Esophagus muscularis mucosa (tissue), 4 donors: ENCODE measurements at regions not wholly inside any gene's neighbourhood (a gene's known extent, or its start where the extent isn't known, plus 50 kb on each side); places are given as distances from the start of the nearest gene placed in this dataset.

Experiments used
- DNase-seq: peaks from one replicate; pipeline ENCODE4 v3.0.0-alpha.2; 2017; ENCODE audit errors: extremely low spot score
- H3K27ac ChIP-seq, 4 donors: fragments of 200-600 bp; sonication (generic); replicated peaks in 1 of 4; 1 replicate in 3 of 4; 2 replicates in 1 of 4; pipeline ENCODE4 v1.5.1; 2016 to 2019; ENCODE audit warnings: mild to moderate bottlenecking in 1 of 4
- H3K27me3 ChIP-seq, 4 donors: fragments of 200-600 bp; sonication (generic); one replicate each; pipeline versions ENCODE4 v1.5.1 to v1.6.0; 2016 to 2019
- H3K36me3 ChIP-seq, 4 donors: fragments of 200-600 bp; sonication (generic); one replicate each; pipeline ENCODE4 v1.5.1; 2016 to 2019
- H3K4me1 ChIP-seq, 4 donors: fragments of 200-600 bp; sonication (generic); one replicate each; pipeline ENCODE4 v1.5.1; 2016 to 2019
- H3K4me3 ChIP-seq, 4 donors: fragments of 200-600 bp; sonication (generic); 1 replicate in 2 of 4; 2 replicates in 2 of 4; pipeline ENCODE4 v1.5.1; 2016 to 2019; ENCODE audit warnings: mild to moderate bottlenecking in 4 of 4, moderate library complexity in 1 of 4
- H3K9me3 ChIP-seq, 4 donors: fragments of 200-600 bp; sonication (generic); 1 replicate in 3 of 4; 2 replicates in 1 of 4; pipeline ENCODE4 v1.5.1; 2016 to 2019
- EP300 ChIP-seq: sonication (generic); formaldehyde crosslinking; IDR thresholded peaks from one replicate; pipeline ENCODE4 v1.6.1; 2017; ENCODE audit warnings: antibody characterized with exemption
- POLR2A ChIP-seq: fragments of 450-650 bp; IDR thresholded peaks from one replicate; pipeline ENCODE4 v1.6.1; 2017; ENCODE audit warnings: antibody characterized with exemption, moderate library complexity, mild to moderate bottlenecking, low read depth
- POLR2AphosphoS5 ChIP-seq, 2 donors: sonication (generic); formaldehyde crosslinking; IDR thresholded peaks; one replicate each; pipeline ENCODE4 v1.6.1; 2017; ENCODE audit warnings: antibody characterized with exemption in 2 of 2
- WGBS: methylation state at CpG from one replicate; pipeline ENCODE4 v1.1.5; 2018; 5-methylcytosine and 5-hydroxymethylcytosine counted together
- intact Hi-C: fragments of 100-400 bp; cut with DNase I; formaldehyde crosslinking; loops from one replicate; pipeline ENCODE4 v1.15.1; 2023
- TF ChIP-seq, protein P1 (sequence below), 3 experiments: fragments of 200-600 bp in 2 of 3; fragments of 450-650 bp in 1 of 3; sonication (generic) in 2 of 3; IDR thresholded peaks; one replicate each; pipeline ENCODE4 v1.5.1; 2017 to 2019; ENCODE audit warnings: antibody characterized with exemption in 3 of 3, mild to moderate bottlenecking in 2 of 3, moderate library complexity in 1 of 3

DNA sequence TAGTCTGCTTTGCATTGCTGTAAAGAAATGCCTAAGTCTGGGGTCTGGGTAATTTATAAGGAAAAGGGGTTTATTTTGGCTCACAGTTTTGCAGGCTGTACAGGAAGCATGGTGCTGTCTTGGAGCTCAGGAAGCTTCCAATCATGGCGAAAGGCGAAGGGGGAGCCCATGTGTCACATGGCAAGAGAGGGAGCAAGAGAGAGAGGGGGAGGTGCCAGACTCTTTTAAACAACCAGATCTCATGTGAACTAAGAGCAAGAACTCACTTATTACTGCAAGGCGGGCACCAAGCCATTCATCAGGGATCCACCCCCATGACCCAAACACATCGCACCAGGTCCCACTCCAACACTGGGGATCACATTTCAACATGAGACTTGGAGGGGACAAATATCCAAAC lies 148.2 kb upstream of the HS3ST2 start:
- Histone ChIP-seq H3K4me3 (no peak overlapping the region), H3K36me3 (no peaks in the 10 kb centered on the region), H3K9me3 (no peaks in the 10 kb centered on the region), H3K4me1 (peaks cover 0 to 7% (median 5%) of the 10 kb centered on the region in 4 donors), H3K27me3 (peaks cover 0 to 18% (median 0%) of the 10 kb centered on the region in 4 donors), H3K27ac (no peak overlapping the region)
- intact Hi-C loops = no loop called here
- no peak for TF ChIP-seq EP300
- TF ChIP-seq POLR2AphosphoS5 (IDR thresholded peaks at IDR 0.05) = no peak
- no peak for TF ChIP-seq POLR2A
- DNase-seq = no peak
- 82% methylated on average over 4 of the region's 4 CpGs for WGBS

GRCh38 chr16:22668318-22668717 lies 145.6 kb upstream of the HS3ST2 start:
- H3K4me3 ChIP-seq = no peak overlapping the region
- TF ChIP-seq, protein P1, sequence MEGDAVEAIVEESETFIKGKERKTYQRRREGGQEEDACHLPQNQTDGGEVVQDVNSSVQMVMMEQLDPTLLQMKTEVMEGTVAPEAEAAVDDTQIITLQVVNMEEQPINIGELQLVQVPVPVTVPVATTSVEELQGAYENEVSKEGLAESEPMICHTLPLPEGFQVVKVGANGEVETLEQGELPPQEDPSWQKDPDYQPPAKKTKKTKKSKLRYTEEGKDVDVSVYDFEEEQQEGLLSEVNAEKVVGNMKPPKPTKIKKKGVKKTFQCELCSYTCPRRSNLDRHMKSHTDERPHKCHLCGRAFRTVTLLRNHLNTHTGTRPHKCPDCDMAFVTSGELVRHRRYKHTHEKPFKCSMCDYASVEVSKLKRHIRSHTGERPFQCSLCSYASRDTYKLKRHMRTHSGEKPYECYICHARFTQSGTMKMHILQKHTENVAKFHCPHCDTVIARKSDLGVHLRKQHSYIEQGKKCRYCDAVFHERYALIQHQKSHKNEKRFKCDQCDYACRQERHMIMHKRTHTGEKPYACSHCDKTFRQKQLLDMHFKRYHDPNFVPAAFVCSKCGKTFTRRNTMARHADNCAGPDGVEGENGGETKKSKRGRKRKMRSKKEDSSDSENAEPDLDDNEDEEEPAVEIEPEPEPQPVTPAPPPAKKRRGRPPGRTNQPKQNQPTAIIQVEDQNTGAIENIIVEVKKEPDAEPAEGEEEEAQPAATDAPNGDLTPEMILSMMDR (IDR thresholded peaks at IDR 0.05) = no peak
- TF ChIP-seq EP300 = no peak
- intact Hi-C loops = no loop called here
- no peak overlapping the region for H3K27ac ChIP-seq
- peaks cover 4 to 19% (median 15%) of the 10 kb centered on the region in 4 donors for H3K4me1 ChIP-seq
- H3K27me3 ChIP-seq = peaks cover 0 to 15% (median 0%) of the 10 kb centered on the region in 4 donors
- H3K9me3 ChIP-seq = no peaks in the 10 kb centered on the region
- no peaks in the 10 kb centered on the region for H3K36me3 ChIP-seq
- 87% methylated on average over 3 of the region's 3 CpGs for WGBS
- no peak for DNase-seq

GRCh38 chr16:22670044-22670536 lies 143.9 kb upstream of the HS3ST2 start:
- intact Hi-C loops = loop anchor here (10.0 kb wide), 1 partner anchor 1515 kb away; the partner anchor contains the start of genes DNAH3 and LDAF1
- H3K36me3 ChIP-seq = no peaks in the 10 kb centered on the region
- no peaks in the 10 kb centered on the region for H3K27me3 ChIP-seq
- no peak for DNase-seq
- TF ChIP-seq EP300 (no peak), POLR2A (no peak)
- TF ChIP-seq, protein P1 (IDR thresholded peaks at IDR 0.05) = no peak
- peaks cover 7 to 33% (median 22%) of the 10 kb centered on the region in 4 donors for H3K4me1 ChIP-seq
- H3K4me3 ChIP-seq = no peak overlapping the region
- 92% methylated on average over 8 of the region's 8 CpGs for WGBS
- H3K27ac ChIP-seq = no peak overlapping the region
- no peaks in the 10 kb centered on the region for H3K9me3 ChIP-seq

- no peak for DNase-seq
- intact Hi-C loops = loop anchor here (10.0 kb wide), 1 partner anchor 1516 kb away; the partner anchor contains the start of genes DNAH3 and LDAF1
- 28% methylated on average over 7 of the region's 7 CpGs for WGBS
Measured at GRCh38 chr16:22670551-22671041, 143.4 kb upstream of the HS3ST2 start.

GRCh38 chr16:22671301-22672076 lies 142.5 kb upstream of the HS3ST2 start:
- TF ChIP-seq EP300 (no peak), POLR2AphosphoS5 (IDR thresholded peaks at IDR 0.05) (no peak), POLR2A (no peak)
- TF ChIP-seq, protein P1 (IDR thresholded peaks at IDR 0.05) = no peak
- H3K36me3 ChIP-seq = no peaks in the 10 kb centered on the region
- DNase-seq = no peak
- 77% methylated on average over 4 of the region's 4 CpGs for WGBS
- no peaks in the 10 kb centered on the region for H3K27me3 ChIP-seq
- intact Hi-C loops = loop anchor here (10.0 kb wide), 1 partner anchor 1517 kb away; the partner anchor contains the start of genes DNAH3 and LDAF1
- H3K27ac ChIP-seq = no peak overlapping the region
- H3K9me3 ChIP-seq = no peaks in the 10 kb centered on the region
- peaks cover 7 to 33% (median 22%) of the 10 kb centered on the region in 4 donors for H3K4me1 ChIP-seq
- H3K4me3 ChIP-seq = no peak overlapping the region

More at GRCh38 chr16:22670551-22671041, 143.4 kb upstream of the HS3ST2 start:
- H3K27ac ChIP-seq = no peak overlapping the region
- H3K27me3 ChIP-seq = no peaks in the 10 kb centered on the region
- H3K9me3 ChIP-seq = no peaks in the 10 kb centered on the region
- TF ChIP-seq, protein P1 (IDR thresholded peaks at IDR 0.05) = no peak
- no peak for TF ChIP-seq EP300
- H3K4me3 ChIP-seq = no peak overlapping the region
- peaks cover 7 to 33% (median 22%) of the 10 kb centered on the region in 4 donors for H3K4me1 ChIP-seq
- H3K36me3 ChIP-seq = no peaks in the 10 kb centered on the region
